Right lobe of liver (tissue), 4 donors: ENCODE measurements at regions not wholly inside any gene's neighbourhood (a gene's known extent, or its start where the extent isn't known, plus 50 kb on each side); places are given as distances from the start of the nearest gene placed in this dataset.

Source experiments
- POLR2A ChIP-seq: fragments of 450-650 bp; IDR thresholded peaks from one replicate; pipeline ENCODE4 v1.6.1; 2017; ENCODE audit warnings: antibody characterized with exemption, mild to moderate bottlenecking
- TF ChIP-seq, protein P1 (sequence below), 4 donors: fragments of 200-600 bp in 3 of 4; fragments of 450-650 bp in 1 of 4; IDR thresholded peaks; one replicate each; pipeline versions ENCODE4 v1.5.1 to v1.8.0; 2016 to 2022; ENCODE audit warnings: antibody characterized with exemption in 4 of 4, mild to moderate bottlenecking in 2 of 4
- donor health status: DM: no; HTN: no; CAD: no.
- donor health status: DM: no; HTN: no; CAD: no.
- donor health status: DM: no; HTN: yes; CAD: no.

GRCh38 chr14:26191671-26192070, 406.2 kb downstream of the NOVA1 start:
- TF ChIP-seq, protein P1, sequence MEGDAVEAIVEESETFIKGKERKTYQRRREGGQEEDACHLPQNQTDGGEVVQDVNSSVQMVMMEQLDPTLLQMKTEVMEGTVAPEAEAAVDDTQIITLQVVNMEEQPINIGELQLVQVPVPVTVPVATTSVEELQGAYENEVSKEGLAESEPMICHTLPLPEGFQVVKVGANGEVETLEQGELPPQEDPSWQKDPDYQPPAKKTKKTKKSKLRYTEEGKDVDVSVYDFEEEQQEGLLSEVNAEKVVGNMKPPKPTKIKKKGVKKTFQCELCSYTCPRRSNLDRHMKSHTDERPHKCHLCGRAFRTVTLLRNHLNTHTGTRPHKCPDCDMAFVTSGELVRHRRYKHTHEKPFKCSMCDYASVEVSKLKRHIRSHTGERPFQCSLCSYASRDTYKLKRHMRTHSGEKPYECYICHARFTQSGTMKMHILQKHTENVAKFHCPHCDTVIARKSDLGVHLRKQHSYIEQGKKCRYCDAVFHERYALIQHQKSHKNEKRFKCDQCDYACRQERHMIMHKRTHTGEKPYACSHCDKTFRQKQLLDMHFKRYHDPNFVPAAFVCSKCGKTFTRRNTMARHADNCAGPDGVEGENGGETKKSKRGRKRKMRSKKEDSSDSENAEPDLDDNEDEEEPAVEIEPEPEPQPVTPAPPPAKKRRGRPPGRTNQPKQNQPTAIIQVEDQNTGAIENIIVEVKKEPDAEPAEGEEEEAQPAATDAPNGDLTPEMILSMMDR (IDR thresholded peaks at IDR 0.05), result no peak
- no peak for TF ChIP-seq POLR2A
